Suppressor macrophage treated with lipopolysaccharide for 1 hour (primary cell): ENCODE measurements at regions not wholly inside any gene's neighbourhood (a gene's known extent, or its start where the extent isn't known, plus 50 kb on each side); places are given as distances from the start of the nearest gene placed in this dataset.

Source experiments
- DNase-seq, 3 donors: peaks; one replicate each; pipeline ENCODE4 v3.0.0-alpha.2; 2020 to 2022

DNA sequence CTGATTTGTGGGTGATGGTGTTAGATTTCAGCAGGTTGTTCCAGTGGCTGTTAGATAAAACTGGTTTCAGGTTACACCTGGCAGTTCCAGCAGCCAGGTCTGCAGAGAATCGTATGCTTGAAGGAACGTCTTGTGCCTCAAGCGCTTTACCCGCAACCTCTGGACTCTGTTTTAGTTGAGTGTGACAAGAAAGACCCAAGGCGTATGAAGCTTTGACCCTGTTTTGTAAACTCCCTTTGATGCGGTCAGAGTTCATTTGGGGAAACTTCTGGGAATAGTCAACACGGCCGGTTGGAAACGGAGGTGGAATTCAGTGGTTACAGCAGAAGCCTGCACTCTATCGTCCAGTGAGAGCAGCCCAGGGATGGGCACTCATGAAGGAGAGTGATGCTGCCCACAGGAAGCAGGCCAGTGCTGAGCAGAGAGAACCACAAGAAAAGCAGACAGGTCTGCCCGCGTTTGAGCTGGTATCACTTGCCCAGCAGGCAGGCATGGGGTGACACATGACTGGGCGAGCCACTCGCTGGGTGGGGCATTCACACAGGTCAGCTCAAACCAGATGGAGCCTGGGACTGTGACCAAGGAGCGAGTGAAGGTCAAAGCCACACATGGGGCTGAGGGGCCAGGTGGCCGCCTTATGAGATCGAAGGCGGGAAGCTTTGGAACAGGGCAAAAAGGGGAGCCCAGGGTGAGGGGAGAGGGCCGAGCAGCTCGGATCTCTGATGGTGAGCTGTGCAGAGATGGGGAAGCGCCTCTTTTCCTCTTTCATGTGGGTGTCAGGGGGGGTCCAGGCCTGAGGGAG is 99.6 kb upstream of the MBOAT2 start:
- DNase-seq: no peak

DNA sequence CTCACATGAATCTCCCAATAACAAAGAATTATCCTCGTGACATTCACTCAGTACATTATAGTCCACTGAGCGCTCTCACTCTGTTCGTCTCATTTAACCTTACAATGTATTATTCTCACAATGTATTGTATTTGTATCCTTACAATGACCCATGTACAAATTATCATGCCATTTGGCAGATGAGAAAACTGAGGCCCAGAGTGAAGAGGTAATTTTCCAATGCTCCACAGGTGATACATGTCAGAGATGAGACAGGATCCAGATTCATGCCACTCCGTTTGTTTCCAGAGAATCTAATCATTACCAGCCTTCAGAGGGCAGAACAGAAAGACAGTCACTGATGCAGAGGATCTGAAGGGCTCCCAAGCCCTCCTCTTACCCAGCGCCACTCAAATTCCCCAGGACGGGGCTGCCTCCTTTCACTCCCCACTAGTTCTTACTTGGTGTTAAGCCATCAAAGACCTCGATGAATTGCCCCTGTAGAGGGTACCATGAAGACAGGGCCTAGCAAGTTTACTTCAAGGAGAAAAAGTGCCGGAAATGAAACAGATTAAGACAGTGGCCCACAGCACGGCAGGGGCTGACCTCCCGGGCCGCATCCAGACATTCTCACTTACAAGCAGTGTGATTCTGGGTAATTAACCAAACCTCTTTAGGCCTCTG is 98.4 kb upstream of the MBOAT2 start:
- no peak for DNase-seq

DNA sequence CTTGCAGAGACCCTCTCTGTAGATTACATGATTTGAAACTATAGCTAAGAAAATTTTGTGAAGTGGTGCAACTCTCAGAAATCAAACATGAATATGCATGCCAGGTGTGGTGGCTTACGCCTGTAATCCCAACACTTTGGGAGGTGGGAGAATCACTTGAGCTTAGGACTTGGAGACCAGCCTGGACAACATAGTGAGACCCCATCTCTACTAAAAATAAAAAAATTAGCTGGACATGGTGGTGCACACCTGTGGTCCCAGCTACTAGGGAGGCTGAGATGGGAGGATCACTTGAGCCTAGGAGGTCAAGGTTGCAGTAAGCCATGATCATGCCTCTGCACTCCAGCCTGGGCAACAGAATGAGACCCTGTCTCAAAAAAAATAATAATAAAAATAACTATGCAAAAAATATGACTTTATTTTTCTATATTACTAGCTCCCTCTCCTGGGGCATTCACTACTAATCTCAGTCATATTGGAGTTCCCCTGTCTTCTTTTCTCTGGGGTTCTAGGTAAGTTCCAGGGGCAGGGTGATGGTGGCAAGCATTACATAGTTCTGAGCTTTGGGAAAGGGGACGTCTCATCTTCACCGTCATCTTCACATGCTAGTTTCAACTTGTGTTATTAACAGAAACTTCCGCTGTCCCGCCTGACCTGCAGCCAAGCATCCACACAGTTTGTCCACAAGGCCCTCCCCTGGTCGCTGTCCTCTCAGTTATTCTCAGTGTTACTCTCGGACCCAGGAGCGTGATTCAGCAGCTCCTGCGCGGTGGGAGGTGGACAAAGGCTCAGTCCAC is 96.8 kb upstream of the MBOAT2 start:
- peak in 2 of 3 donors; percentile 21 to 23 for DNase-seq

DNA sequence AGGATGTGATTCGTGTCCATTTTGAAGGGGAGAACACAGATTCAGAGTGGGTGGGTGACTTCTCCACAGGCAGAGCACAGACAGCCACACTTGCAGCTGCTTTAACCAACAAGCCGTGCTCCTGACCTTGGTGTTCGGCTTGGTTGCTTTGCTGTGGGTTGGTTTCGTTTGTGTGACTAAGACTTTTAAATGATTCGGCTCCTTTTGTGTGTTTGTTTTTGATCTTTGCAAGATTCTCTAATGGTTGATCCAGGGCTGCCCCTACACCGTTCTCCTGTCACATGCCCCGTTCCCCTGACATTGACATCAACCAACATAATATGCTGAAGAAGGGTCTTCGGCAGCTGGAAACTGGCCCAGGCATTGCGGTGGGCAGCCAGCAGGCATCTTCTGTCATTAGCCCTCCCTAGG is 95.9 kb upstream of the MBOAT2 start:
- peak; percentile 15 to 43 (median 22) for DNase-seq

GRCh38 chr2:9097892-9098291 is 94.4 kb upstream of the MBOAT2 start:
- DNase-seq: no peak

- no peak for DNase-seq
These were observed 93.8 kb upstream of the MBOAT2 start for GRCh38 chr2:9097239-9097638.

DNA sequence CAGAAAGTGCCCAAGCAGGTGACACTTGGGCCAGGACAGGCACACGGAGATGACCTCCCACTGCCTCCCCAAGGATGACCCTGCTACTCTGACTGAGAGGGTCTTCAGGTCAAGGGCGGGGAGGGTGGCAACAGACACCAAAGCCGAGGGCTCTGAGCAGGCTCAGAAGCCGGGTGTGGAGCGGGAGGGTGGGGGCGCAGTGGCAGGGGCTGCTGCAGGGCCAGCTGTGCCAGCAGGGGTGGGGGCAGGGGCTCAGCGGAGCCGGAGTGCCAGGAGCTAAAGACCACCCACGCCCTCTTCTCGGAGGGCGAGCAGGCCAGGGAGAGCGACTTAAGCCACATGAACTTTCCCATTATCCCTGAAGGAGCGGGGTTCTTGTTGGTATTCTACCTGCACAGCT is 93.3 kb upstream of the MBOAT2 start:
- no peak for DNase-seq

DNA sequence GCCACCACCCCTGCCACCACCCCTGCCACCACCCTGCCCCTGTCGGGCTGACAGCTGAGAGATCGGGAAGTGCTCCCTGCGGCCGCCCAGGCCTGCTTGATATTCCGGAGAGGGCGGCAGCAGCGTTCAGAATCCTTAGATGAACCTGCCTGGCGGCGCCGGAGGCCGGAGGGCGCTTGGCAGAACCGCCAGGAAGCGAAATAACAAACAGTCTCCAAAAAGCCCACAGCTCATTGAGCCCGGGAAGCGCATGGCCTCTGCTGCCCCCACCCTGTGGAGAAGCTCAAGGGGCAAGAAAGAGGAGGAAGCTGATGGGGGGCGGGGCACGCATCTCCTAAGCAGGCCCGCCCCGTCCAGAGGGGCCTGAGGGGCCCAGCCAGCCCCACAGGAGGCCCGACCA is 92.2 kb upstream of the MBOAT2 start:
- DNase-seq: peak; percentile 44 to 64 (median 47)

DNA sequence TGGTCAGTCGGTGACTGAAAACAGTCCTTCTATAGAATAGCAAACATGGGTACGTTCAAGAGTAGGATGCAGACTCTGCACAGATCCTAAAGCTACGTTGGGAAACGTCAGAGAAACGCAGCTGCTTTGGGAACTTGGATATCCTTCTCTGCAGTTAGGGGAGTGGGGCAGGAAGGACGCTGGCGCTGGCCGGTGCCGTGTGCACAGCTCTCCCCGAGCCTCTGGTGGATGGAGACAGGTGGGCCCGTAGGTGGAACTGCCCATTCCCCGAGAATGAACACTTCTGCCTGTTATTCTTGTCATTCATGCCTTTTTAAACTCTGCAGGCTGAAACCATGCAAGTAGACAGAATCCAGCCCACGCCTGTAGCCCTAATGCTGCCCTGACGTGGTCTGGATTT is 91.7 kb upstream of the MBOAT2 start:
- DNase-seq: no peak

GRCh38 chr2:9094117-9094516 is 90.6 kb upstream of the MBOAT2 start:
- no peak for DNase-seq

DNA sequence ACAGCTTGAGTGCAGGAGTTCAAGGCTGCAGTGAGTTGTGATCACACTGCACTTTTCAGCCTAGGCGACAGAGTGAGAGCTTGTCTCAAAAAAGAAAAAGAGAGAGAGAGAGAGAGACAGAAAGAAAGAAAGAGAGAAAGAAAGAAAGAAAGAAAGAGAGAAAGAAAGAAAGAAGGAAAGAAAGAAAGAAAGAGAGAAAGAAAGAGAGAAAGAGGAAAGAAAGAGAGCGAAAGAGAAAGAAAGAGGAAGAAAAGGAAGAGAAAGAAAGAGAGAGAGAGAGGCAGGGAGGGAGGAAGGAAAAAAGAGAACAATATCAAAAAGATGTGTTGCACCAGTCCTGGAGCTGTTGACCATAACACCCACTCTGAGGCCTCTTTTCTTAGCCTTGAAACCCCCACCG is 89.8 kb upstream of the MBOAT2 start:
- no peak for DNase-seq

- peak in 2 of 3 donors; percentile 13 to 26 for DNase-seq
These were observed 89.1 kb upstream of the MBOAT2 start for GRCh38 chr2:9092383-9093282.

DNA sequence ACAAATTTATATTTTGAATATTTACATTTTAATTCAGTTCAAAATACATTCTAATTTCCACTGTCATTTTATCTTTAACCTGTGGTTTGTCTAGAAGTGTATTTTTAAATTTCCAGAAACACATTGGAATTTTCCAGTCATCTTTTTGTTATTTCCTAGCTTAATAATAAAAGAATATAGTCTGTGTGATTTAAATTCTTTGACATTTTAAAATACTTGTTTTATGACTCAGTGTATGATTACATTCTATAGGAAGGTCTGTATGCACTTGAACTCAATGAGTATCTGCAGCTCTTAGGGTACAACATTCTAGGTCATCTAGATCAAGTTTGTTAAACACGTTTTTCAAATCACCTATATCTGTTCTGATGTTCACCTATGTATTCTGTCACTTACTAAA is 88.3 kb upstream of the MBOAT2 start:
- no peak for DNase-seq

GRCh38 chr2:9089831-9090230 is 86.3 kb upstream of the MBOAT2 start:
- no peak for DNase-seq

- no peak for DNase-seq
These were observed 83.7 kb upstream of the MBOAT2 start for GRCh38 chr2:9087121-9087681.

GRCh38 chr2:9086465-9086864 is 83.0 kb upstream of the MBOAT2 start:
- no peak for DNase-seq

GRCh38 chr2:9085353-9085752 is 81.9 kb upstream of the MBOAT2 start:
- DNase-seq: no peak

- DNase-seq: no peak
These were observed 79.8 kb upstream of the MBOAT2 start for GRCh38 chr2:9083287-9083686.

- no peak for DNase-seq
These were observed 78.7 kb upstream of the MBOAT2 start for GRCh38 chr2:9082158-9082557.

GRCh38 chr2:9081750-9082149 is 78.3 kb upstream of the MBOAT2 start:
- no peak for DNase-seq

DNA sequence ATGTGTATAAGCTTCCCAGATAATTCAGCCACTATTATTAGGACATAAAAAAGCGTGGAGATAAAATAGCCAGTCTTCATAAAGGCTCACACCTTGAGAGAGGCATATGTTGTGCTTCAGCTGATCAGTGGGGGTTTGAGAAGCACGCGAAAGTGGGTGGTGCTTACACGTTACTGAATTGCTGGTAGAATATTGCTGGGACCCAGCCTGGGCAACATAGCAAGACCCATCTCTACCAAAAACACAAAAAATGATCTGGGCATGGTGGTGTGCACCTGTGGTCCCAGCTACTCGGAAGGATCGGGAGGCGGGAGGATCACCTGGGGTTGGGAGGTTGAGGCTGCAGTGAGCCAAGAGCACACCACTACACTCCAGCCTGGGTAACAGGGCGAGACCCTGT is 74.9 kb upstream of the MBOAT2 start:
- DNase-seq: no peak

GRCh38 chr2:9077691-9078090 is 74.2 kb upstream of the MBOAT2 start:
- no peak for DNase-seq
